ENCODE measurements at regions not wholly inside any gene's neighbourhood (a gene's known extent, or its start where the extent isn't known, plus 50 kb on each side); places are given as distances from the start of the nearest gene placed in this dataset.

GRCh38 chr3:99396651-99397275 lies 241.6 kb upstream of the COL8A1 start:
- TF ChIP-seq CTCF (conservative IDR thresholded peaks at IDR 0.05; ENCODE audit: low read depth, low read length) = no peak
- TF ChIP-seq EZH2 (IDR thresholded peaks at IDR 0.05; ENCODE audit: borderline replicate concordance, low read depth, low read length, poor library complexity, severe bottlenecking) = no peak
